ENCODE measurements at regions not wholly inside any gene's neighbourhood (a gene's known extent, or its start where the extent isn't known, plus 50 kb on each side); places are given as distances from the start of the nearest gene placed in this dataset.

GRCh38 chr20:6506906-6507305, 260.6 kb upstream of the BMP2 start:
- Histone ChIP-seq H4K20me1 (ENCODE audit: control insufficient read depth, extremely low read depth, insufficient read depth, low read length) (no peaks in the 10 kb centered on the region), H3K4me1 (ENCODE audit: control insufficient read depth, extremely low read depth, insufficient read depth, low read length) (no peaks in the 10 kb centered on the region), H3K9me1 (ENCODE audit: control insufficient read depth, extremely low read depth, insufficient read depth, low read length) (no peaks in the 10 kb centered on the region), H3K36me3 (ENCODE audit: control insufficient read depth in 2 of 2, extremely low read depth in 1 of 2, insufficient read depth in 2 of 2, low read length in 2 of 2) (no peaks in the 10 kb centered on the region), H3K27me3 (ENCODE audit: control insufficient read depth, extremely low read depth, insufficient read depth, low read length) (no peaks in the 10 kb centered on the region), H3K27ac (ENCODE audit: control insufficient read depth, insufficient read depth, low read length) (no peak overlapping the region), H3K4me3 (ENCODE audit: control insufficient read depth in 2 of 3, extremely low read depth in 1 of 3, insufficient read depth in 2 of 3, low read depth in 1 of 3, low read length in 3 of 3) (no peak overlapping the region), H3K79me2 (ENCODE audit: control insufficient read depth, insufficient read depth, low read length) (no peaks in the 10 kb centered on the region), H2AFZ (ENCODE audit: control insufficient read depth, low read length) (no peak overlapping the region), H3K9ac (ENCODE audit: control insufficient read depth, extremely low read depth, insufficient read depth, low read length) (no peak overlapping the region), H3K4me2 (ENCODE audit: control insufficient read depth, extremely low read depth, insufficient read depth, low read depth, low read length) (no peak overlapping the region), H3K9me3 (ENCODE audit: control insufficient read depth, low read depth, low read length) (no peaks in the 10 kb centered on the region)
- TF ChIP-seq EZH2 (IDR thresholded peaks at IDR 0.05; ENCODE audit: low read length): no peak
- TF ChIP-seq, protein P1, sequence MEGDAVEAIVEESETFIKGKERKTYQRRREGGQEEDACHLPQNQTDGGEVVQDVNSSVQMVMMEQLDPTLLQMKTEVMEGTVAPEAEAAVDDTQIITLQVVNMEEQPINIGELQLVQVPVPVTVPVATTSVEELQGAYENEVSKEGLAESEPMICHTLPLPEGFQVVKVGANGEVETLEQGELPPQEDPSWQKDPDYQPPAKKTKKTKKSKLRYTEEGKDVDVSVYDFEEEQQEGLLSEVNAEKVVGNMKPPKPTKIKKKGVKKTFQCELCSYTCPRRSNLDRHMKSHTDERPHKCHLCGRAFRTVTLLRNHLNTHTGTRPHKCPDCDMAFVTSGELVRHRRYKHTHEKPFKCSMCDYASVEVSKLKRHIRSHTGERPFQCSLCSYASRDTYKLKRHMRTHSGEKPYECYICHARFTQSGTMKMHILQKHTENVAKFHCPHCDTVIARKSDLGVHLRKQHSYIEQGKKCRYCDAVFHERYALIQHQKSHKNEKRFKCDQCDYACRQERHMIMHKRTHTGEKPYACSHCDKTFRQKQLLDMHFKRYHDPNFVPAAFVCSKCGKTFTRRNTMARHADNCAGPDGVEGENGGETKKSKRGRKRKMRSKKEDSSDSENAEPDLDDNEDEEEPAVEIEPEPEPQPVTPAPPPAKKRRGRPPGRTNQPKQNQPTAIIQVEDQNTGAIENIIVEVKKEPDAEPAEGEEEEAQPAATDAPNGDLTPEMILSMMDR (optimal IDR thresholded peaks at IDR 0.05 in 1 of 3, IDR thresholded peaks at IDR 0.05 in 1 of 3, conservative IDR thresholded peaks at IDR 0.05 in 1 of 3; ENCODE audit: extremely low read depth in 1 of 3, insufficient read depth in 2 of 3, low read length in 3 of 3): no peak
- no peak for DNase-seq (ENCODE audit: low read depth, low spot score)
- FAIRE-seq: no peak
- dilution Hi-C loops (cut with MboI; ENCODE audit: extremely low pct_ligation_motif_present, low sequenced_read_pairs): no loop called here

- dilution Hi-C loops (cut with MboI; ENCODE audit: extremely low pct_ligation_motif_present, low sequenced_read_pairs): no loop called here
- H3K9ac ChIP-seq (ENCODE audit: control insufficient read depth, extremely low read depth, insufficient read depth, low read length): no peak overlapping the region
Observed at GRCh38 chr20:6504826-6505225, 262.7 kb upstream of the BMP2 start.

More at GRCh38 chr20:6504826-6505225, 262.7 kb upstream of the BMP2 start:
- Histone ChIP-seq H3K4me1 (ENCODE audit: control insufficient read depth, extremely low read depth, insufficient read depth, low read length) (peaks cover 9% of the 10 kb centered on the region), H3K4me3 (ENCODE audit: control insufficient read depth in 2 of 3, extremely low read depth in 1 of 3, insufficient read depth in 2 of 3, low read depth in 1 of 3, low read length in 3 of 3) (no peak overlapping the region), H3K4me2 (ENCODE audit: control insufficient read depth, extremely low read depth, insufficient read depth, low read depth, low read length) (no peak overlapping the region), H3K9me3 (ENCODE audit: control insufficient read depth, low read depth, low read length) (no peaks in the 10 kb centered on the region), H2AFZ (ENCODE audit: control insufficient read depth, low read length) (no peak overlapping the region), H3K9me1 (ENCODE audit: control insufficient read depth, extremely low read depth, insufficient read depth, low read length) (no peaks in the 10 kb centered on the region), H3K36me3 (ENCODE audit: control insufficient read depth in 2 of 2, extremely low read depth in 1 of 2, insufficient read depth in 2 of 2, low read length in 2 of 2) (no peaks in the 10 kb centered on the region), H3K79me2 (ENCODE audit: control insufficient read depth, insufficient read depth, low read length) (no peaks in the 10 kb centered on the region), H3K27ac (ENCODE audit: control insufficient read depth, insufficient read depth, low read length) (no peak overlapping the region), H3K27me3 (ENCODE audit: control insufficient read depth, extremely low read depth, insufficient read depth, low read length) (no peaks in the 10 kb centered on the region), H4K20me1 (ENCODE audit: control insufficient read depth, extremely low read depth, insufficient read depth, low read length) (no peaks in the 10 kb centered on the region)
- FAIRE-seq (no peak), DNase-seq (ENCODE audit: low read depth, low spot score) (no peak)
- TF ChIP-seq EZH2 (IDR thresholded peaks at IDR 0.05; ENCODE audit: low read length): no peak
- TF ChIP-seq, protein P1 (optimal IDR thresholded peaks at IDR 0.05 in 1 of 3, IDR thresholded peaks at IDR 0.05 in 1 of 3, conservative IDR thresholded peaks at IDR 0.05 in 1 of 3; ENCODE audit: extremely low read depth in 1 of 3, insufficient read depth in 2 of 3, low read length in 3 of 3): no peak

Measured in keratinocyte (primary cell).